Thyroid gland (tissue), 4 donors: ENCODE measurements at regions not wholly inside any gene's neighbourhood (a gene's known extent, or its start where the extent isn't known, plus 50 kb on each side); places are given as distances from the start of the nearest gene placed in this dataset.

Experiments used
- POLR2A ChIP-seq, 2 donors: fragments of 450-650 bp; IDR thresholded peaks; one replicate each; pipeline ENCODE4 v1.6.1; 2017; ENCODE audit warnings: antibody characterized with exemption in 2 of 2, mild to moderate bottlenecking in 2 of 2, moderate library complexity in 1 of 2
- TF ChIP-seq, protein P1 (sequence below), 6 experiments: fragments of 200-600 bp in 3 of 6; fragments of 450-650 bp in 3 of 6; sonication (generic) in 3 of 6; IDR thresholded peaks; one replicate each; pipeline ENCODE4 v1.5.1; 2016 to 2019; ENCODE audit warnings: antibody characterized with exemption in 6 of 6, mild to moderate bottlenecking in 2 of 6, inconsistent platforms in 1 of 6, moderate library complexity in 1 of 6

DNA sequence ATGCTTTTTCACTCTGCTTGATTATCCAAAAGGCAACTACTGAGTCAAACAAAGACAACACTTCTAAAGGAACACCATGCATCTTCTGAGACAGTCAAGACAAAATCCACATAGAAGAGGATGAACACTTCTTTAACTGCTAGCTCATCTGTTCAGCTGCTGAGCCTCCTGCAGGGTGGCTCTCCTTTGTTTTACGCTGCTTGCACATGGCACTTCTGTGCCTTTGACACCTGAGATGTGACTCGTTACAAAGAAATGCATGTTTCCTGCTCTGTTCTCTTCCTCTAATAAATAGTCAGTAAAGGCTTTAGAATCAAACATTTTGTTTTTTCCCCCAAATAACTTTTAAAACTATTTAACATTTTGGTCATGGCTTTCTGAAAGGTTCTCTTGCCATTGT lies 1129.4 kb downstream of the TDRD15 start:
- TF ChIP-seq POLR2A (IDR thresholded peaks at IDR 0.05), result no peak
- TF ChIP-seq, protein P1, sequence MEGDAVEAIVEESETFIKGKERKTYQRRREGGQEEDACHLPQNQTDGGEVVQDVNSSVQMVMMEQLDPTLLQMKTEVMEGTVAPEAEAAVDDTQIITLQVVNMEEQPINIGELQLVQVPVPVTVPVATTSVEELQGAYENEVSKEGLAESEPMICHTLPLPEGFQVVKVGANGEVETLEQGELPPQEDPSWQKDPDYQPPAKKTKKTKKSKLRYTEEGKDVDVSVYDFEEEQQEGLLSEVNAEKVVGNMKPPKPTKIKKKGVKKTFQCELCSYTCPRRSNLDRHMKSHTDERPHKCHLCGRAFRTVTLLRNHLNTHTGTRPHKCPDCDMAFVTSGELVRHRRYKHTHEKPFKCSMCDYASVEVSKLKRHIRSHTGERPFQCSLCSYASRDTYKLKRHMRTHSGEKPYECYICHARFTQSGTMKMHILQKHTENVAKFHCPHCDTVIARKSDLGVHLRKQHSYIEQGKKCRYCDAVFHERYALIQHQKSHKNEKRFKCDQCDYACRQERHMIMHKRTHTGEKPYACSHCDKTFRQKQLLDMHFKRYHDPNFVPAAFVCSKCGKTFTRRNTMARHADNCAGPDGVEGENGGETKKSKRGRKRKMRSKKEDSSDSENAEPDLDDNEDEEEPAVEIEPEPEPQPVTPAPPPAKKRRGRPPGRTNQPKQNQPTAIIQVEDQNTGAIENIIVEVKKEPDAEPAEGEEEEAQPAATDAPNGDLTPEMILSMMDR (IDR thresholded peaks at IDR 0.05), result no peak
